ENCODE measurements at regions not wholly inside any gene's neighbourhood (a gene's known extent, or its start where the extent isn't known, plus 50 kb on each side); places are given as distances from the start of the nearest gene placed in this dataset.

- TF ChIP-seq CTCF (IDR thresholded peaks at IDR 0.05) (no peak), POLR2A (IDR thresholded peaks at IDR 0.05) (no peak)
Observed at GRCh38 chr3:557972-558371, 361.4 kb downstream of the CHL1 start.

All from sigmoid colon (tissue), 3 donors.